ENCODE measurements at regions not wholly inside any gene's neighbourhood (a gene's known extent, or its start where the extent isn't known, plus 50 kb on each side); places are given as distances from the start of the nearest gene placed in this dataset.

- H3K79me2 ChIP-seq (ENCODE audit: insufficient read depth, low read length), result no peaks in the 10 kb centered on the region
- DNase-seq (ENCODE audit: low read depth, low spot score) (no peak), ATAC-seq (no peak)
- H3K4me2 ChIP-seq (ENCODE audit: low read length), result no peak overlapping the region
- intact Hi-C loops (cut with micrococcal nuclease), result no loop called here
- no peak overlapping the region for H3K9ac ChIP-seq (ENCODE audit: low read length)
- H3K9me2 ChIP-seq (ENCODE audit: insufficient read depth), result no peaks in the 10 kb centered on the region
- CTCF ChIA-PET, result no interaction called here
- no peak overlapping the region for H3K4me3 ChIP-seq (replicated peaks in 1 of 2; ENCODE audit: low read depth in 1 of 2, low read length in 2 of 2)
- no peak for TF ChIP-seq FOSL1 (IDR thresholded peaks at IDR 0.05; ENCODE audit: low read depth)
- TF ChIP-seq ZNF274 (IDR thresholded peaks at IDR 0.05; ENCODE audit: low read depth, low read length), result no peak
- TF ChIP-seq TCF7L2 (IDR thresholded peaks at IDR 0.05; ENCODE audit: borderline replicate concordance, extremely low read depth, insufficient read depth, insufficient read length), result no peak
- TF ChIP-seq, protein P1, sequence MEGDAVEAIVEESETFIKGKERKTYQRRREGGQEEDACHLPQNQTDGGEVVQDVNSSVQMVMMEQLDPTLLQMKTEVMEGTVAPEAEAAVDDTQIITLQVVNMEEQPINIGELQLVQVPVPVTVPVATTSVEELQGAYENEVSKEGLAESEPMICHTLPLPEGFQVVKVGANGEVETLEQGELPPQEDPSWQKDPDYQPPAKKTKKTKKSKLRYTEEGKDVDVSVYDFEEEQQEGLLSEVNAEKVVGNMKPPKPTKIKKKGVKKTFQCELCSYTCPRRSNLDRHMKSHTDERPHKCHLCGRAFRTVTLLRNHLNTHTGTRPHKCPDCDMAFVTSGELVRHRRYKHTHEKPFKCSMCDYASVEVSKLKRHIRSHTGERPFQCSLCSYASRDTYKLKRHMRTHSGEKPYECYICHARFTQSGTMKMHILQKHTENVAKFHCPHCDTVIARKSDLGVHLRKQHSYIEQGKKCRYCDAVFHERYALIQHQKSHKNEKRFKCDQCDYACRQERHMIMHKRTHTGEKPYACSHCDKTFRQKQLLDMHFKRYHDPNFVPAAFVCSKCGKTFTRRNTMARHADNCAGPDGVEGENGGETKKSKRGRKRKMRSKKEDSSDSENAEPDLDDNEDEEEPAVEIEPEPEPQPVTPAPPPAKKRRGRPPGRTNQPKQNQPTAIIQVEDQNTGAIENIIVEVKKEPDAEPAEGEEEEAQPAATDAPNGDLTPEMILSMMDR (IDR thresholded peaks at IDR 0.05 in 2 of 3, conservative IDR thresholded peaks at IDR 0.05 in 1 of 3; ENCODE audit: borderline replicate concordance in 1 of 3, insufficient read depth in 1 of 3, low read depth in 2 of 3, low read length in 2 of 3), result no peak
- TF ChIP-seq, protein P2, sequence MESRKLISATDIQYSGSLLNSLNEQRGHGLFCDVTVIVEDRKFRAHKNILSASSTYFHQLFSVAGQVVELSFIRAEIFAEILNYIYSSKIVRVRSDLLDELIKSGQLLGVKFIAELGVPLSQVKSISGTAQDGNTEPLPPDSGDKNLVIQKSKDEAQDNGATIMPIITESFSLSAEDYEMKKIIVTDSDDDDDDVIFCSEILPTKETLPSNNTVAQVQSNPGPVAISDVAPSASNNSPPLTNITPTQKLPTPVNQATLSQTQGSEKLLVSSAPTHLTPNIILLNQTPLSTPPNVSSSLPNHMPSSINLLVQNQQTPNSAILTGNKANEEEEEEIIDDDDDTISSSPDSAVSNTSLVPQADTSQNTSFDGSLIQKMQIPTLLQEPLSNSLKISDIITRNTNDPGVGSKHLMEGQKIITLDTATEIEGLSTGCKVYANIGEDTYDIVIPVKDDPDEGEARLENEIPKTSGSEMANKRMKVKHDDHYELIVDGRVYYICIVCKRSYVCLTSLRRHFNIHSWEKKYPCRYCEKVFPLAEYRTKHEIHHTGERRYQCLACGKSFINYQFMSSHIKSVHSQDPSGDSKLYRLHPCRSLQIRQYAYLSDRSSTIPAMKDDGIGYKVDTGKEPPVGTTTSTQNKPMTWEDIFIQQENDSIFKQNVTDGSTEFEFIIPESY (IDR thresholded peaks at IDR 0.05; ENCODE audit: extremely low read depth, insufficient replicate concordance, low read length), result no peak
- no peak for TF ChIP-seq REST (IDR thresholded peaks at IDR 0.05; ENCODE audit: low read depth)
- TF ChIP-seq ATF3 (IDR thresholded peaks at IDR 0.05), result no peak
- no peak for TF ChIP-seq CEBPB (IDR thresholded peaks at IDR 0.05; ENCODE audit: low read depth)
- no peak for TF ChIP-seq RAD21 (IDR thresholded peaks at IDR 0.05; ENCODE audit: low read depth)
- TF ChIP-seq SRF (IDR thresholded peaks at IDR 0.05; ENCODE audit: low read depth), result no peak
- TF ChIP-seq EZH2phosphoT487 (IDR thresholded peaks at IDR 0.05; ENCODE audit: borderline replicate concordance), result no peak
- TF ChIP-seq EGR1 (IDR thresholded peaks at IDR 0.05; ENCODE audit: low read depth), result no peak
- no peak for TF ChIP-seq YY1 (IDR thresholded peaks at IDR 0.05; ENCODE audit: extremely low read depth, insufficient replicate concordance, low read depth, low read length)
- no peak for TF ChIP-seq POLR2A (IDR thresholded peaks at IDR 0.05; ENCODE audit: borderline replicate concordance, extremely low read depth, insufficient read depth, insufficient read length)
- no peak overlapping the region for H2AFZ ChIP-seq (ENCODE audit: low read depth, low read length, poor library complexity, severe bottlenecking)
- no peaks in the 10 kb centered on the region for H3K27me3 ChIP-seq (ENCODE audit: insufficient read depth, low read length)
- no TSS peak for BruUV-seq (replicated peaks)
- no peaks in the 10 kb centered on the region for H4K20me1 ChIP-seq (ENCODE audit: insufficient read depth)
- POLR2A ChIA-PET, result no interaction called here
- RAD21 ChIA-PET (ENCODE audit: low non-redundant PET in 1 of 2, low total read pairs in 2 of 2, uncharacterized antibody in 2 of 2, unreplicated experiment in 2 of 2), result no interaction called here
- peaks cover 53 to 64% of the 10 kb centered on the region in 2 experiments; a peak in 3 of 4 replicates for H3K9me3 ChIP-seq (ENCODE audit: control insufficient read depth in 1 of 2, insufficient read depth in 1 of 2, low read depth in 1 of 2, low read length in 2 of 2)
- H3K27ac ChIP-seq (ENCODE audit: low read depth, low read length), result no peak overlapping the region
- no peaks in the 10 kb centered on the region for H3K36me3 ChIP-seq (ENCODE audit: control insufficient read depth in 1 of 2, insufficient read depth in 2 of 2, low read length in 2 of 2)
- H3K4me1 ChIP-seq (ENCODE audit: control insufficient read depth in 1 of 2, insufficient read depth in 2 of 2, low read length in 2 of 2), result no peaks in the 10 kb centered on the region
These were observed 537.8 kb upstream of the CA10 start for GRCh38 chr17:52696362-52696761.

Measured in HCT116 (cell line).